ENCODE measurements at regions not wholly inside any gene's neighbourhood (a gene's known extent, or its start where the extent isn't known, plus 50 kb on each side); places are given as distances from the start of the nearest gene placed in this dataset.
"Not testable (repeated sequence)": the region's sequence is repeated elsewhere in the genome, so short reads cannot be mapped to it uniquely, and the experiment has no call there.

DNA sequence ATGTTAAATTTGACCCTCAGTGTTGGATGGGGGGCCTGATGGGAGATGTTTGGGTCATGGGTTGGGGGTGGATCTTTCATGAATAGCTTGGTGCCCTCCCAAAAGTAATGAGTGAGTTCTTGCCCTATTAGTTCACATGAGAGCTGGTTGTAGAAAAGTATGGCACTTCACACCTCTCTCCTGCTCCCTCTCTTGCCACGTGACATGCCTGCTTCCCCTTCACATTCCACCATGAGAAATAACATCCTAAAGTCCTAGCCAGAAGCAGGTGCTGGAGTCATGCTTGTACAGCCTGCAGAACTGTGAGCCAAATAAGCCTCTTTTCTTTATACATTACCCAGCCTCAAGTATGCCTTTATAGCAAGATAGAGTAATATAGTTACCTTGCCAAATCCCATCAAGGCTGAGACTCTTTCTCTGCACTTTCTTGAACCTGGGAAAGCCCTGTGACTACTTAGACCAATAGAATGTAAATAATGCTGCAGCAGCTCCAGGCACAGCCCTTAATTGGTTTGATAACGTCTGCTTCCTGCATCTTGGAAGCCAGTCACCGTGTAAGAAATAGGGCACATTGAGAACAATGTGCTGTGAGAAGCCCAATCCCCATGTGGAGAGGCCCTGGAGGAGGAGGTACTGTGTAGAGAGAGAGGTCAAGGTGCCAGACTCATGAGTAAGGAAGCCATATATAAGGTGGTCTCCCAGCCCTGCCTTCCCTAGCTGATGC lies 88.0 kb upstream of the NAMPT start:
- DNase-seq, result no peak

GRCh38 chr7:106372126-106372525 lies 87.3 kb upstream of the NAMPT start:
- no peak for DNase-seq

GRCh38 chr7:106371629-106372028 lies 86.8 kb upstream of the NAMPT start:
- no peak for DNase-seq

DNA sequence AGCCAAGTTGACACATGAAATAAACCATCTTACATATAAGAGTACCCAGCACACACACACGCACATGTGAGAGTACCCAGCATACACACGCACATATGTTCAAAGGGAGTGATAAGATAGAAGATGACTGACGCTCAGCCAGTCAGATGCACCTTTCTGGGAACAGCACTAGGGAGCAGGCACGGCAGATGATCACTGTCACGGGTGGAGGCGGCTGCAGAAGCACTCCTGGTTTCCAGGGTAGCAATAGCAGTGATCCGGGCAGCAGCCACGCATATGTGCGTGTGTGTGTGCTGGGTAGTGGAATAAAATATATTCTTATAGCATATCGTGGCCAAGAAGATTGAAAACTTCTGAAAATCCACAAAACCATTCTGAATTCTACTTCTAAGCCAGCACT lies 85.8 kb upstream of the NAMPT start:
- DNase-seq, result no peak

DNA sequence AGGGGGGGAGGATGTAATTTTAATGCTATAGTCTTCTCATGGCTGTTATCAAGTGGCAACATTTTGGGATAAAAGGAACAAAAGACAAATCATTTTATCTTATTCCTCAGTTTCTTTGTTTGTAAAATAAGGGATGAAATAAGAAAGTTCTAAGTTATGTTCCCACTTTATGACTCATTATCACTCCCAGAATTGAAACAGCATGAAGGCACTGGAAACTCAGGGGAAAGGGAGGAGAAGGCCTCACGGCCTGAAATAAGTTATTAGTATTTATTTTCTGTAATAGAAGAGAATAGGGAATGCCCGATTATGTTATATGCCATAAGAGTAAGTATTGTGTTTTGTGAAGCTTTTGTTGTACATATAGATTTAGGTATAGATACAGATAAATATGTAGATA lies 85.0 kb upstream of the NAMPT start:
- no peak for DNase-seq

DNA sequence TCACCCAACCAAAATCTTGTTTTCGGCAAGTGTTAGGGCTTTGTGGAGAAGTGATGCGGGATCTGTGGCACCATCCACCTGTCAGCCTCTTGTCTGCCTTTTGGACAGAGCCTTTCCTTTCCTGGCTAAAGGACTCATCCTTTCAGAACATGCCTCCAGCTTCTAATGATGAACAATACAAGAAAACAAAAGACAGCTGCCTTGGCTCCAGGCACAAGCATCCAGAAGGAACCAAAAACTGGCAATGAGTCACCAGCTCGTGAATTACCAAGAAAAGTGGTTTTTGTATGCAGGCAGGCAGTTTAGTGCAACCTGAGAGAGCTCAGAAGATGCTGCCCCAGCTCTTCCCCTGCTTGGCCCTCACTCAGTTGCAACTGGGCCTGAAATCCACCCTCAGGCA lies 84.6 kb upstream of the NAMPT start:
- no peak for DNase-seq

- DNase-seq, result no peak
Observed at GRCh38 chr7:106367664-106368063, 82.9 kb upstream of the NAMPT start.

- DNase-seq, result peak; percentile 32
Observed at GRCh38 chr7:106367018-106367420, 82.2 kb upstream of the NAMPT start.

DNA sequence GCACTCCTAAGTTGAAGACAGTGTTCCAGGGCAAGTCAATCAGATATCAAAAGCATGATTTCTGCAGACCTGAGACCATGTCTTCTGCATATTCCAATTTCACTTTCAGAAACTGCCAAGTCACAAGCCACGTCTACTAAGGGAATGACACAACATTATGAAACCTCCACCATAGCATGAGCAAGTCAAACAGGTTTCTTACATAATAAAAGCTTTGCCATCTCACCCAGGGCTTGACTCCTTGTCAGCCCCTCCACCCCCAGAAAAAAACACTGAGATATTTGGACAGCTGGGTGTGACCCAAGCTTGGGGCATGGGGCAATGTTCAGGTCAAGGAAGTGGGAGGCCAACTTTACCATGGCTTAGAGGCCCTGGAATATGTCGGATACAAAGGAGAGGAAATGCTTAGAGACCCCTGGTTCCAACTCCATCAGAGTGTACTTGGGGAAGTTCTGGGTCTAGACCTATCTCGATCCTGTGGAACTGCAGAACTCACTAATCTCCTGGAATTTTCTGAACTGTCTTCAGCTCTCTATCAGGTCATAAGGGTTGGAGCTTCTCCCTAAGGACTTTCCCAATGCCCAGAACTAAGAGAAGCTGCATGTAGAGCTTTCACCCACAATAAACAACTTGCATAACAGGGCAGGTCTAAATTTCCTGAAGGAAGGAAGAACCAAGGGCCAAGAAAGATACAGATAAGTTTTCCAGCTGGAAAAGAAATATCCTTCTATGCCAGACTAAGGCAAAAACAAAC lies 80.6 kb upstream of the NAMPT start:
- DNase-seq, result peak; percentile 31

- not testable (repeated sequence) for DNase-seq
Observed at GRCh38 chr7:106362507-106362906, 77.7 kb upstream of the NAMPT start.

- DNase-seq, result no peak
Observed at GRCh38 chr7:106358103-106358663, 73.4 kb upstream of the NAMPT start.

- DNase-seq, result no peak
Observed at GRCh38 chr7:106357675-106358074, 72.9 kb upstream of the NAMPT start.

DNA sequence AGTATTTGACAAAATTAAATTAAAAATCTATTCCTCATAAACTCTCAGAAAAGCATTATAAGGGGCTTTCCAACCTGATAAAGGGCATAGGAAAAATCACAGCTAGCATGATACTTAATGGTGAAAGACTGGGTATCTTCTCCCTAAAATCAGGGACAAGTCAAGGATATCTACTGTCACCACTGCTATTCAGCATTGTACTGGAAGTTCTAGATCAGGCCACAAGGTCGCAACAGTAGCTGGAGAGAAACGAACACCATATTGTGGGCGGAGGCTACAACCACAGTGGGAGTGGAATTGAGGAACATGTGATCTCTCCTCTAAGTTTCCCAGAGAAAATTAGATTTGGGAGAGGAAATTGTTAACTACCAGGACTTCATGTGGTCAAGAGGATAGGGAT lies 70.0 kb upstream of the NAMPT start:
- DNase-seq, result no peak

DNA sequence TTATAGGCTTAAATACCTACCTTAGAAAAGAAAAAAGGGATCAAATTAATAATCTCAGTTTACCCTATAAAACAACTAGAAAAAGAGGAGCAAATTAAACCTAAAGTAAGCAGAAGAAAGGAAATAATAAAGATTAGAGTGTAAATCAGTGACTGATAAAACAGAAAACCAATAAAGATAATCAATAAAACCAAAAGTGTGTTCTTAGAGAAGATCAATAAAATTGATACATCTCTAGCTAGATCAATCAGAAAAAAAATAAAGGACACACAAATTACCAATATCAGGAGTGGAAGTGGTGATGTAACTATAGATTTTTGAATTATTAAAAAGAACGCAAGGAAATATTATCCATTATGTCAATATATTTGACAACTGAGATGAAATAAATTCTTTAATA lies 69.2 kb upstream of the NAMPT start:
- DNase-seq, result no peak

- no peak for DNase-seq
Observed at GRCh38 chr7:106348231-106348630, 63.4 kb upstream of the NAMPT start.

DNA sequence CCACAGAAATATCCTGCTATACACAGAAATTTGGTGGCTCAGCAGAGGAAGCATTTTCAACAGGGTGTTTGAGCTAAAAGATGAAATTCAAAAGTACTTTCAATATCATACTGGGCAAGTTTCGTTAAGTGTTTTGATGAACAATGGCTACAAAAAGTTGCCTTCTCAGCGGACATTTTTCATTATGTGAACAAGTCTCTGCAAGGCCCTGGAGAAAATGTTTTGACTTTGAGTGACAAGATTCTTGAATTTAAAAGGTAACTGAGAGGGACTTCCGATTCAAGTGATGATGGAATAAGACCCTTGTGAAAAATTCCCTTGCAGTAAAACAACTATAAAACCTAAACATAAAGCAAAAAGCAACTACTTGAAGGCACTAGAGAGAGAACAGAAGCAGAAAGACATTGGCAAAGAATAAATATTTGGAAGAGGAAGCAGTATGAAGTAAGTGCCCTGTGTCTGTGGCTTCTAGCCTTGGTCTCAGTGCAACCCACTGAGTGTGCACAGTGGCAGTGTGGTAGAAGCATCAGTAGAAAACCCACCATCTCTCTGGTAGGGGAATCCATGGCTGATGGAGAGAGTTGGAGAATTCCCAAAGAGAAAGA lies 62.5 kb upstream of the NAMPT start:
- DNase-seq, result peak; percentile 84

DNA sequence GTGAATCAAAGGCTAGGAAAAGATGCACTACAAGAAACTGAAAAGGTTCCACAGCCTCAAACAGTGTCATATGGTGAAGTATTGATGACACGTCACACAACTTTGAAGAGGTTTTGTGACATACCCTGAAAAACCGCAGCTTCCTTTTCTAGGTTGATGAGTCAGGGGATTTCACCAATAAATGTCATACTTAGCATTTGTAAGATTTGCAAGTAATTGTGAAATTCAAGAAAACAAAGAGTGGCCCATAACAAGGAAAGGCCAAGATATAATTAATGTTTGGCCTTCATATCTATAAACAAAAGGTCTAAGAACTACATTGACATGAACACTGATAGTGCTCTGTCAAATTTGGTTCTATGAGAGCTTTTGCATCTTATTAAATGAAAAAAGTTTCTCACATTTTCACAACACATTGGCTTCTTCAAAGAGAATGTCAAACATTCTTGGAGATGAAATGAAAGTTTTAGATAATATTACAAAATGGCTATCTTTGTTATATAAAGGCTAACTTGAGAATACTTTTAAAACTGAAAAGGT lies 62.0 kb upstream of the NAMPT start:
- peak; percentile 97 for DNase-seq

- no peak for DNase-seq
Observed at GRCh38 chr7:106346167-106346677, 61.4 kb upstream of the NAMPT start.

DNA sequence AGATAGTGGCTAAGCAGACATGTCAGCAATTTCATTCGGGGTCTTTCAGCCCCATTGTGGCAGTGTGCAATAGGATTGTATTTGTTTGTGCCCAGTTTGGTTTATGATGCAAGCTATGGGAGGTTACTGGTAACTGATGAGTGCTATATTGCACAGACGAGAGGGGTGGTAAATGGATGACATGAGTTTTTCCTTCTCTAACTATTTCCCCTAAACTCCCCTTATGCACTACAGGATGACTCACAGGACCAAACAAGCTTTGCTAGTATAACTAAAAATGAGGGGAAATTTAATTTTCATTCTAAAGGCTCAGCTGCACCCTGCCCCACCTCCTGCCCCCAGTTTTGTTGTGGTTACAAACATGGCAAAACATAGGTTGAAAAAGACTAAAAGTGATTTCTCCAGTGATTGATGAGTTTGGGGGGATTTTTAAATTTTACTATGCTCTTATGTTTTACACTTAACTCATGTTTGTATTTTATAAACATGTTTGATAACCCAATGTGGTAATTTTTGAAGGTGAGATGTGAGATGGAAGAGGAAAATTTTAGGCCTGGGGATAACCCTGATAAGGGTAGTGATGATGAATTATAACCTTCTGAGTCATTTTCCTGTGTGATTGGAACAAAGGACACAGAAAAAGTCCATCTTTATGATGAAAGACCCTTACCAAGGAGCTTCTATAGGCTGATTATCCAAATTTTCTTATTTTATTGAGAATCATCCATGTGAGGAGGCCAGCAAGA lies 60.8 kb upstream of the NAMPT start:
- no peak for DNase-seq

- no peak for DNase-seq
Observed at GRCh38 chr7:106344861-106345260, 60.1 kb upstream of the NAMPT start.

GRCh38 chr7:106344211-106344610 lies 59.4 kb upstream of the NAMPT start:
- DNase-seq, result no peak

GRCh38 chr7:106342049-106342448 lies 57.3 kb upstream of the NAMPT start:
- DNase-seq, result not testable (repeated sequence)

DNA sequence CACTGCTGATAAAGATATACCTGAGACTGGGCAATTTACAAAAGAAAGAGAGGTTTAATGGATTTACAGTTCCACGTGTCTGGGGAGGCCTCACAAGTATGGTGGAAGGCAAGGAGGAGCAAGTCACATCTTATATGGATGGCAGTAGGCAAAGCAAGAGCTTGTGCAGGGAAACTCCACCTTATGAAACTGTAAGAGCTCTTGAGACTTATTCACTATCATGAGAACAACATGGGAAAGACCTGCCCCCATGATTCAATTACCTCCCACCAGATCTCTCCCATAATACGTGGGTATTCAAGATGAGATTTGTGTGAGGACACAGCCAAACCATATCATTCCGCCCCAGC lies 55.4 kb upstream of the NAMPT start:
- DNase-seq, result not testable (repeated sequence)

Measured in RPMI8226 (cell line).